GM12878 (cell line): ENCODE measurements at regions not wholly inside any gene's neighbourhood (a gene's known extent, or its start where the extent isn't known, plus 50 kb on each side); places are given as distances from the start of the nearest gene placed in this dataset.

Experiments used
- NFIC ChIP-seq: IDR thresholded peaks from 2 replicates; pipeline ENCODE4 v1.6.1; 2012; ENCODE audit warnings: low read depth, mild to moderate bottlenecking, inconsistent platforms, low read length, moderate library complexity
- NKRF ChIP-seq: fragments of 450-650 bp; conservative IDR thresholded peaks from 2 replicates; pipeline ENCODE4 v1.6.1; 2017; ENCODE audit warnings: mild to moderate bottlenecking, moderate library complexity
- POLR2AphosphoS5 ChIP-seq: IDR thresholded peaks from 2 replicates; pipeline ENCODE4 v1.6.1; 2011; ENCODE audit warnings: mild to moderate bottlenecking, low read length, inconsistent platforms
- REST ChIP-seq: IDR thresholded peaks from 2 replicates; pipeline ENCODE4 v1.6.1; 2012; ENCODE audit warnings: mild to moderate bottlenecking, low read depth, low read length
- SUPT20H ChIP-seq: IDR thresholded peaks from 2 replicates; pipeline ENCODE4 v1.6.1; 2011; ENCODE audit warnings: low read depth, mild to moderate bottlenecking, low read length, moderate library complexity, borderline replicate concordance; ENCODE audit not compliant: control insufficient read depth
- ZNF687 ChIP-seq: fragments of 450-650 bp; IDR thresholded peaks from 2 replicates; pipeline ENCODE4 v1.6.1; 2017; ENCODE audit warnings: mild to moderate bottlenecking, moderate library complexity
- TF ChIP-seq, protein P1 (sequence below): IDR thresholded peaks from 2 replicates; pipeline ENCODE4 v1.6.1; 2011; ENCODE audit warnings: borderline replicate concordance, low read depth, mild to moderate bottlenecking, moderate library complexity, mixed read lengths, low read length; ENCODE audit not compliant: insufficient read depth; ENCODE audit errors: extremely low read length
- TF ChIP-seq, protein P2 (sequence below): fragments of 450-650 bp; IDR thresholded peaks from 2 replicates; pipeline ENCODE4 v1.6.1; 2017; ENCODE audit warnings: mild to moderate bottlenecking, low read depth, inconsistent platforms; ENCODE audit not compliant: poor library complexity, severe bottlenecking
- TF ChIP-seq, protein P3 (sequence below): fragments of 450-650 bp; IDR thresholded peaks from 2 replicates; pipeline ENCODE4 v1.6.1; 2017; ENCODE audit warnings: borderline replicate concordance

GRCh38 chr12:24460506-24460905, 488.4 kb downstream of the BCAT1 start (continued):
- TF ChIP-seq, protein P1, sequence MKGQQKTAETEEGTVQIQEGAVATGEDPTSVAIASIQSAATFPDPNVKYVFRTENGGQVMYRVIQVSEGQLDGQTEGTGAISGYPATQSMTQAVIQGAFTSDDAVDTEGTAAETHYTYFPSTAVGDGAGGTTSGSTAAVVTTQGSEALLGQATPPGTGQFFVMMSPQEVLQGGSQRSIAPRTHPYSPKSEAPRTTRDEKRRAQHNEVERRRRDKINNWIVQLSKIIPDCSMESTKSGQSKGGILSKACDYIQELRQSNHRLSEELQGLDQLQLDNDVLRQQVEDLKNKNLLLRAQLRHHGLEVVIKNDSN = no peak
- TF ChIP-seq NFIC (no peak), REST (no peak), POLR2AphosphoS5 (no peak), NKRF (no peak), SUPT20H (no peak), ZNF687 (no peak)
- TF ChIP-seq, protein P2, sequence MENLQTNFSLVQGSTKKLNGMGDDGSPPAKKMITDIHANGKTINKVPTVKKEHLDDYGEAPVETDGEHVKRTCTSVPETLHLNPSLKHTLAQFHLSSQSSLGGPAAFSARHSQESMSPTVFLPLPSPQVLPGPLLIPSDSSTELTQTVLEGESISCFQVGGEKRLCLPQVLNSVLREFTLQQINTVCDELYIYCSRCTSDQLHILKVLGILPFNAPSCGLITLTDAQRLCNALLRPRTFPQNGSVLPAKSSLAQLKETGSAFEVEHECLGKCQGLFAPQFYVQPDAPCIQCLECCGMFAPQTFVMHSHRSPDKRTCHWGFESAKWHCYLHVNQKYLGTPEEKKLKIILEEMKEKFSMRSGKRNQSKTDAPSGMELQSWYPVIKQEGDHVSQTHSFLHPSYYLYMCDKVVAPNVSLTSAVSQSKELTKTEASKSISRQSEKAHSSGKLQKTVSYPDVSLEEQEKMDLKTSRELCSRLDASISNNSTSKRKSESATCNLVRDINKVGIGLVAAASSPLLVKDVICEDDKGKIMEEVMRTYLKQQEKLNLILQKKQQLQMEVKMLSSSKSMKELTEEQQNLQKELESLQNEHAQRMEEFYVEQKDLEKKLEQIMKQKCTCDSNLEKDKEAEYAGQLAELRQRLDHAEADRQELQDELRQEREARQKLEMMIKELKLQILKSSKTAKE = no peak
- TF ChIP-seq, protein P3, sequence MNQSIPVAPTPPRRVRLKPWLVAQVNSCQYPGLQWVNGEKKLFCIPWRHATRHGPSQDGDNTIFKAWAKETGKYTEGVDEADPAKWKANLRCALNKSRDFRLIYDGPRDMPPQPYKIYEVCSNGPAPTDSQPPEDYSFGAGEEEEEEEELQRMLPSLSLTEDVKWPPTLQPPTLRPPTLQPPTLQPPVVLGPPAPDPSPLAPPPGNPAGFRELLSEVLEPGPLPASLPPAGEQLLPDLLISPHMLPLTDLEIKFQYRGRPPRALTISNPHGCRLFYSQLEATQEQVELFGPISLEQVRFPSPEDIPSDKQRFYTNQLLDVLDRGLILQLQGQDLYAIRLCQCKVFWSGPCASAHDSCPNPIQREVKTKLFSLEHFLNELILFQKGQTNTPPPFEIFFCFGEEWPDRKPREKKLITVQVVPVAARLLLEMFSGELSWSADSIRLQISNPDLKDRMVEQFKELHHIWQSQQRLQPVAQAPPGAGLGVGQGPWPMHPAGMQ = no peak
